K562 (cell line): ENCODE measurements at regions not wholly inside any gene's neighbourhood (a gene's known extent, or its start where the extent isn't known, plus 50 kb on each side); places are given as distances from the start of the nearest gene placed in this dataset.

ENCODE experiments used
- AFF4 ChIP-seq: sonication (generic); formaldehyde crosslinking; IDR thresholded peaks from 2 replicates; pipeline ENCODE4 v1.8.0; 2023; ENCODE audit warnings: mild to moderate bottlenecking, missing genetic modification reagents
- NFATC3 ChIP-seq: fragments of 450-650 bp; IDR thresholded peaks from 2 replicates; pipeline ENCODE4 v1.6.1; 2017; ENCODE audit warnings: mild to moderate bottlenecking
- TAF1 ChIP-seq: IDR thresholded peaks from 2 replicates; pipeline ENCODE4 v1.6.1; 2011; ENCODE audit warnings: mild to moderate bottlenecking, low read length, moderate library complexity; ENCODE audit not compliant: insufficient read depth, control insufficient read depth, severe bottlenecking; ENCODE audit errors: extremely low read depth
- ZNF274 ChIP-seq: IDR thresholded peaks from 2 replicates; pipeline ENCODE4 v1.6.1; 2011; ENCODE audit warnings: low read depth, mild to moderate bottlenecking, low read length, moderate library complexity, borderline replicate concordance
- TF ChIP-seq, protein P1 (sequence below): conservative IDR thresholded peaks from 2 replicates; pipeline ENCODE4 v1.6.1; 2011; ENCODE audit warnings: low read depth, mild to moderate bottlenecking, low read length; ENCODE audit not compliant: control insufficient read depth

DNA sequence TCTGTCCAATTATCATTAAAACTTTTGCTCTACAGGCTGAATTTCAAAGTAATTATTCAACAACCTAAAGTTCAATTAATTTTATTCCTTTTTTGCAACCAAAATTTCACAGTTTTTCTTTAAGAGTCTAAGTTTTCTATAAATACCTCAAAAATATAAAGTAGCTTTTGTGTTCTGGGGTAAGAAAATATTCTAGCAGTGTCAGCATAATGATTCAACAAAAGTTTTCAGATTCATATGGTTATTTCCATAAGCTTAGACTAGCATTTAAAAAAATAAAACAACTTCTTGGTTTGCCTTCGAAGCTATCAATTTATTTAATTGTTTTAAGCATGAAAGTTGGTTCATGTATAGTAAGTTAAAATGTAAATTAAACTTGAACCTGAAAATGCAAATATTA lies 1962.3 kb upstream of the CDH6 start:
- TF ChIP-seq ZNF274, result no peak
- no peak for TF ChIP-seq TAF1
- no peak for TF ChIP-seq NFATC3
- TF ChIP-seq, protein P1, sequence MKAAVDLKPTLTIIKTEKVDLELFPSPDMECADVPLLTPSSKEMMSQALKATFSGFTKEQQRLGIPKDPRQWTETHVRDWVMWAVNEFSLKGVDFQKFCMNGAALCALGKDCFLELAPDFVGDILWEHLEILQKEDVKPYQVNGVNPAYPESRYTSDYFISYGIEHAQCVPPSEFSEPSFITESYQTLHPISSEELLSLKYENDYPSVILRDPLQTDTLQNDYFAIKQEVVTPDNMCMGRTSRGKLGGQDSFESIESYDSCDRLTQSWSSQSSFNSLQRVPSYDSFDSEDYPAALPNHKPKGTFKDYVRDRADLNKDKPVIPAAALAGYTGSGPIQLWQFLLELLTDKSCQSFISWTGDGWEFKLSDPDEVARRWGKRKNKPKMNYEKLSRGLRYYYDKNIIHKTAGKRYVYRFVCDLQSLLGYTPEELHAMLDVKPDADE, result no peak
- no peak for TF ChIP-seq AFF4 (CRISPR knock-in tag)
